ENCODE measurements at regions not wholly inside any gene's neighbourhood (a gene's known extent, or its start where the extent isn't known, plus 50 kb on each side); places are given as distances from the start of the nearest gene placed in this dataset.

GRCh38 chr18:27667064-27667463 lies 482.0 kb upstream of the CHST9 start:
- Histone ChIP-seq H3K27me3 (ENCODE audit: control insufficient read depth, insufficient read depth, low read length) (no peaks in the 10 kb centered on the region), H3K9ac (no peak overlapping the region), H2AFZ (no peak overlapping the region), H3K79me2 (no peaks in the 10 kb centered on the region), H3K4me2 (ENCODE audit: low read length) (no peak overlapping the region), H3K36me3 (ENCODE audit: control insufficient read depth, insufficient read depth, low read length) (no peaks in the 10 kb centered on the region), H3K4me1 (no peaks in the 10 kb centered on the region), H3K9me3 (ENCODE audit: control insufficient read depth, low read length) (no peaks in the 10 kb centered on the region), H3K27ac (no peak overlapping the region), H3K4me3 (ENCODE audit: low read depth, low read length) (no peak overlapping the region)
- TF ChIP-seq, protein P1, sequence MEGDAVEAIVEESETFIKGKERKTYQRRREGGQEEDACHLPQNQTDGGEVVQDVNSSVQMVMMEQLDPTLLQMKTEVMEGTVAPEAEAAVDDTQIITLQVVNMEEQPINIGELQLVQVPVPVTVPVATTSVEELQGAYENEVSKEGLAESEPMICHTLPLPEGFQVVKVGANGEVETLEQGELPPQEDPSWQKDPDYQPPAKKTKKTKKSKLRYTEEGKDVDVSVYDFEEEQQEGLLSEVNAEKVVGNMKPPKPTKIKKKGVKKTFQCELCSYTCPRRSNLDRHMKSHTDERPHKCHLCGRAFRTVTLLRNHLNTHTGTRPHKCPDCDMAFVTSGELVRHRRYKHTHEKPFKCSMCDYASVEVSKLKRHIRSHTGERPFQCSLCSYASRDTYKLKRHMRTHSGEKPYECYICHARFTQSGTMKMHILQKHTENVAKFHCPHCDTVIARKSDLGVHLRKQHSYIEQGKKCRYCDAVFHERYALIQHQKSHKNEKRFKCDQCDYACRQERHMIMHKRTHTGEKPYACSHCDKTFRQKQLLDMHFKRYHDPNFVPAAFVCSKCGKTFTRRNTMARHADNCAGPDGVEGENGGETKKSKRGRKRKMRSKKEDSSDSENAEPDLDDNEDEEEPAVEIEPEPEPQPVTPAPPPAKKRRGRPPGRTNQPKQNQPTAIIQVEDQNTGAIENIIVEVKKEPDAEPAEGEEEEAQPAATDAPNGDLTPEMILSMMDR (IDR thresholded peaks at IDR 0.05) = no peak

DNA sequence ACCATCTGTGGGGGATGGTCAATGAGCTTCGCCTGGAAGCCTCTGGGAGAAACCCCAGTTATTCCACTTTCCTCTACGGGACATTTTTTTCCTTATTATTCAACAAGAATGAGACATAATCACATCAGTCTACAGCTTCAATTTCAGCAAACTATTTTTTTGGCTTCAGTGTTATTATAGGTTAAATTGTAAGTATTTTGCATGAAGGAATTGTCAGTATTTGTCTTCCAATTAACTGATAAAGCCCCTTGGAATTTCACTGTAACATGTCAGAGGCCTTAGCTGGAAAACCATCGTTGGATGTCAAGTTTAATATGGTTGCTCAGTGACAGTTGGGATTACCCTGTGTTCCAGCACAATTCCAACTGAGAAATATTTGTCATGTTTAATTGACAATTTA lies 480.9 kb upstream of the CHST9 start:
- no peak overlapping the region for H3K4me2 ChIP-seq (ENCODE audit: low read length)
- H2AFZ ChIP-seq = no peak overlapping the region
- H3K4me1 ChIP-seq = no peaks in the 10 kb centered on the region
- H3K9me3 ChIP-seq (ENCODE audit: control insufficient read depth, low read length) = no peaks in the 10 kb centered on the region
- H3K27me3 ChIP-seq (ENCODE audit: control insufficient read depth, insufficient read depth, low read length) = no peaks in the 10 kb centered on the region
- H3K27ac ChIP-seq = no peak overlapping the region
- H3K36me3 ChIP-seq (ENCODE audit: control insufficient read depth, insufficient read depth, low read length) = no peaks in the 10 kb centered on the region
- H3K9ac ChIP-seq = no peak overlapping the region
- H3K79me2 ChIP-seq = no peaks in the 10 kb centered on the region
- TF ChIP-seq, protein P1 (IDR thresholded peaks at IDR 0.05) = no peak
- H3K4me3 ChIP-seq (ENCODE audit: low read depth, low read length) = no peak overlapping the region

- TF ChIP-seq, protein P1 (IDR thresholded peaks at IDR 0.05) = no peak
- Histone ChIP-seq H3K27ac (no peak overlapping the region), H3K9me3 (ENCODE audit: control insufficient read depth, low read length) (no peaks in the 10 kb centered on the region)
Measured at GRCh38 chr18:27665264-27665799, 480.2 kb upstream of the CHST9 start.

GRCh38 chr18:27662949-27663348 lies 477.8 kb upstream of the CHST9 start:
- no peaks in the 10 kb centered on the region for H3K36me3 ChIP-seq (ENCODE audit: control insufficient read depth, insufficient read depth, low read length)
- H3K27me3 ChIP-seq (ENCODE audit: control insufficient read depth, insufficient read depth, low read length) = no peaks in the 10 kb centered on the region
- H3K9me3 ChIP-seq (ENCODE audit: control insufficient read depth, low read length) = no peaks in the 10 kb centered on the region
- no peak overlapping the region for H3K4me3 ChIP-seq (ENCODE audit: low read depth, low read length)
- H3K79me2 ChIP-seq = no peaks in the 10 kb centered on the region
- no peak overlapping the region for H2AFZ ChIP-seq
- H3K4me2 ChIP-seq (ENCODE audit: low read length) = no peak overlapping the region
- H3K27ac ChIP-seq = no peak overlapping the region
- no peak overlapping the region for H3K9ac ChIP-seq
- H3K4me1 ChIP-seq = no peaks in the 10 kb centered on the region
- TF ChIP-seq, protein P1 (IDR thresholded peaks at IDR 0.05) = no peak

More at GRCh38 chr18:27665264-27665799, 480.2 kb upstream of the CHST9 start:
- Histone ChIP-seq H3K27me3 (ENCODE audit: control insufficient read depth, insufficient read depth, low read length) (no peaks in the 10 kb centered on the region), H3K4me1 (no peaks in the 10 kb centered on the region), H3K36me3 (ENCODE audit: control insufficient read depth, insufficient read depth, low read length) (no peaks in the 10 kb centered on the region), H2AFZ (no peak overlapping the region), H3K79me2 (no peaks in the 10 kb centered on the region), H3K9ac (no peak overlapping the region), H3K4me2 (ENCODE audit: low read length) (no peak overlapping the region), H3K4me3 (ENCODE audit: low read depth, low read length) (no peak overlapping the region)

DNA sequence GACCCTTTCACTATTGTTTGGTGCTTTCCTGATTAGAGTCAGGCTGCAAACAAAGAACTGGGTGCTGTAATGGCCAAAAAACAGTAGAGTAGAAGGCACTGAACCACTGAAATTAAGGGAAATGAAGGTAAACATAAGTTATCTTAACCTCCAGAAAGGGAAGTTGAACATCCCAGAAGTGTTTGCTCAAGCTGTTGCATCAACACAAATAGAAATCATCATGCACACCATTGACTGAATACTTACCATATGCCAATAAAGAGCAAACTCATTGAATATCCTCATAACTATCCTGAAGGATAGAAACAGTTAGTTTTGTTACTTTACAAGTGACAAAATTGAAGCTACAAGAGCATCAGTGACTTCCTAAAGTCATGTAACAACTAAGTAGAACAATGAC lies 477.4 kb upstream of the CHST9 start:
- Histone ChIP-seq H3K4me3 (ENCODE audit: low read depth, low read length) (no peak overlapping the region), H3K9me3 (ENCODE audit: control insufficient read depth, low read length) (no peaks in the 10 kb centered on the region), H3K4me1 (no peaks in the 10 kb centered on the region), H3K79me2 (no peaks in the 10 kb centered on the region), H3K27ac (no peak overlapping the region), H3K4me2 (ENCODE audit: low read length) (no peak overlapping the region), H2AFZ (no peak overlapping the region), H3K9ac (no peak overlapping the region), H3K27me3 (ENCODE audit: control insufficient read depth, insufficient read depth, low read length) (no peaks in the 10 kb centered on the region), H3K36me3 (ENCODE audit: control insufficient read depth, insufficient read depth, low read length) (no peaks in the 10 kb centered on the region)
- TF ChIP-seq, protein P1 (IDR thresholded peaks at IDR 0.05) = no peak

Measured in parathyroid adenoma (tissue), 2 donors.